Epidermal melanocyte (primary cell): ENCODE measurements at regions not wholly inside any gene's neighbourhood (a gene's known extent, or its start where the extent isn't known, plus 50 kb on each side); places are given as distances from the start of the nearest gene placed in this dataset.
"Not testable (repeated sequence)": the region's sequence is repeated elsewhere in the genome, so short reads cannot be mapped to it uniquely, and the experiment has no call there.

ENCODE experiments used
- DNase-seq: peaks from one replicate; pipeline ENCODE4 v3.0.0; 2011; ENCODE audit warnings: low spot score; ENCODE audit not compliant: insufficient read length

- DNase-seq, result not testable (repeated sequence)
These were observed 85.3 kb upstream of the PLGLB2 start for GRCh38 chr2:87662316-87663290.

DNA sequence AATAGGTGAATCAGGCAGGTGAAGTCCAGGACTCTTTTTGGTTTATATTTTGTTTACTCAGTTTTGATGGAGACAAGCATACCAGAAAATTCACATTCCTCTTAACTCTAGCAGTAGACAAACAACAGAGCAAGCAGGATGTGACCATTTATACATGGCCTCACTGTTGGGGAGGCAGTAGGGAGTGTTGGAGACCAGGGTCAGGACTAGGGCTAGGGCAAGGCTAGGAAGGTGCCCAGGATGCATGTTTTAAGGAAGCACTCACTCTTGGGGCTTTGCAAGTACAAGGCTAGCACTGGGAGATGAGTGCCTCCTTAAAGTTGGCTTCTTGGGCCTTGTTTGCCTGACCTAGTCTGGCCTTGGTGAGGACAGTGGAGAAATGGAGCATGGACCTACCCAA lies 84.5 kb upstream of the PLGLB2 start:
- not testable (repeated sequence) for DNase-seq

- DNase-seq, result not testable (repeated sequence)
These were observed 80.9 kb upstream of the PLGLB2 start for GRCh38 chr2:87667027-87667426.

GRCh38 chr2:87668361-87668760 lies 79.5 kb upstream of the PLGLB2 start:
- not testable (repeated sequence) for DNase-seq

DNA sequence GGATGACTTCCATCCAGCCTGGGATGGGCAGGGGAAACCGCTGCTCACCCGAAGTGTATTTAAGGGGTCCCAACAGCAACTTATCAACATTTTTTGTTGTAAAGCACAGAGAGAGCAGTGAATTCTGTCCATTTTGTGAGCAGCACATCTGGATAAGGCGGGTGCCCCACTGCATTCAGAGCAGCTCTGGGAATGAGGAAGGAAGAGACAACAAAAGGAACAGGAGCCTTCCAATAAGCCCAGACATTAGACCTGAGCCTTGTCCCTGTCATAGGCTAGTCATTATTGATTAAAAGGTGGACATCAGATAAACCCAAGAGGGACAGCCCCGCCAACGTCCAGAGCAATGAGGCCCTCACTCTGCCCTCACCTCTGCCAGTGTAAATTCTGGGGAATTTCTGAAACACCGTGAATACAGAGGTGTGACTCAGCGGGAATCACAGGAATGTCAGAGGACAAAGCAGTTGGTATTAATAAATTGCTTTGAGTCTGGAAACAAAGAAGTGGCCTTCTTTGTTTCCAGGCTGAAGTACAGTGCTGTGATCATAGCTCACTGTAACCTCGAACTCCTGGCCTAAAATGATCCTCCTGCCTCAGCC lies 78.2 kb upstream of the PLGLB2 start:
- DNase-seq, result not testable (repeated sequence)

GRCh38 chr2:87672404-87672803 lies 75.5 kb upstream of the PLGLB2 start:
- not testable (repeated sequence) for DNase-seq

- DNase-seq, result not testable (repeated sequence)
These were observed 73.2 kb upstream of the PLGLB2 start for GRCh38 chr2:87674729-87675128.

- DNase-seq, result not testable (repeated sequence)
These were observed 72.4 kb upstream of the PLGLB2 start for GRCh38 chr2:87675487-87675886.

DNA sequence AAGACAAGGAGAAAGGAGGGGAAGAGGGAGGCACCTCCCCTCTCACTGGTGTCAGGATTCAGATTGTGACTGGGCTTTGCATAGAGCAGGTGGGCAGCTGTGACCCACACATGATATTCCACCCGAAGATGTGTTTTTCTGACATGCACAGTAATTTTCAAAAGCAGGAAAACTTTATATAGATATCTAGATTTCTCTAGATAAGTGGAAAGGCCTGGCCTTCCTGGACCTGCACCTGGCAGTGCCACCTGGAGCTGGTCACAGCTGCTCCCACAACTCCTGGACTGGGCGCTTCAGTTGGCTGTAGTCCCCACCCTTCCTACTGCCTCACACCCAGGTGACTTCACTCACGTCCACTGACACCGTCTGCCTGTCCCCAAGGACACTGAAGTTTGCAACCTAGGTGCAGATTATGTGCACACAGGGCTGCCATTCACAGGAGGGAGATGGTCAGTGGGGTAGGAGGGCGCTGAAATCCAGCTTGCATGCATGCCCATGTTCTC lies 70.4 kb upstream of the PLGLB2 start:
- not testable (repeated sequence) for DNase-seq

DNA sequence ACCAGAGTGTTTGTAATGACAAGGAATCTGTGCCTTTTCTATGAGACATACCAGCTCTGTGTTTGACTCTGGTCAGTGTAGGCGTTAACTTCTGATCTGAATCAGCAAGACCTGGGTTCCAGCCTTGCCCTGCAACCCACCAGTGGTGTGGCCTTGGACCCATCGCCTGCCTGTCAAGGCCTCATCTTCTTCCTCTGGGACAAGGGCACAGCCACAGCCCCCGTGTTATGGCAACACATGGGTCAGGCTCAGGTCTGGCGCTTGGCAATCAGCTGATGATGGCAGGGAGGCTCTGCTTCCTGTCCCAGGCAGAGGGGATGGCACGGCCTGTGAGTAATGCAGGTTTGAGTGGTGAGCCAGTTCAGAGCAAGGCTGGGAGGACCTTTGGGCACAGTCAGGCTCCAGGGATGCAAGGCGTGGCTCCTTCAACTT lies 69.1 kb upstream of the PLGLB2 start:
- DNase-seq, result not testable (repeated sequence)

DNA sequence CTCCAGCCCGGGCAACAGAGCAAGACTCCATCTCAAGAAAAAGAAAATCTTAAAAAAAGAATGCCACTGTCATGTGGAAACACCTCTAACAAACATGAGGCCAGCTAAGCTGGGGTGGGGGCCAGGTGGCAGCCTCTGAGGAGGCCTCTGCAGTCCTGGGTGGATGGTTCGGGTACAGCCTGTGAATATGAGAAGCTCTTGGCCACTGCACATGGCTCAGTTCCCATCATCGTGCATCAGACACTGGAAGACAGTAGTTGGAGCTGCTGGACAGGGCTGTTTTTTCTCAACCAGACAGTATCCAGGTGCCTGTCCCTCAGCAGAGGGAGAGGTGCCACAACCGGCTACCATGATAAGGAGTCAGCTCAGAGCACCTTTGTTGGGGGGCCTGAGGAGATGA lies 67.9 kb upstream of the PLGLB2 start:
- not testable (repeated sequence) for DNase-seq

DNA sequence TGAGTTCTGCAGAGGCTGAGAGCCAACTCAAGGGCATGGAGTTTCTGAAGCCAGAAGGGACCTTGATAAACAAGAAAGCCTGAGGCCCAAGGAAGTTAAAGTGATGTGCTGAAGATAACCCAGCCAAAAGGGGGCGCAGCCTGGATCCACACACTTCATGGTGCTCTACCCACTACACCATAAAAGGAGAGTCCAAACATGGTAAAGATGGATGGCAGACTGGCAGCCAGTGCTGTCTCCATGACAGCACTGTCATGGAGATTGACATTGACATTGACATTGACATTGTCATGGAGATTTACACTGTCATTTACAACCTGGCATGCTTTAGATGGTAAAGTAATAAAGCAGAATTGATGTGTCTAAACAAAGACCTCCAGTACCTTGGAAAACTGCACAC lies 67.2 kb upstream of the PLGLB2 start:
- DNase-seq, result not testable (repeated sequence)

DNA sequence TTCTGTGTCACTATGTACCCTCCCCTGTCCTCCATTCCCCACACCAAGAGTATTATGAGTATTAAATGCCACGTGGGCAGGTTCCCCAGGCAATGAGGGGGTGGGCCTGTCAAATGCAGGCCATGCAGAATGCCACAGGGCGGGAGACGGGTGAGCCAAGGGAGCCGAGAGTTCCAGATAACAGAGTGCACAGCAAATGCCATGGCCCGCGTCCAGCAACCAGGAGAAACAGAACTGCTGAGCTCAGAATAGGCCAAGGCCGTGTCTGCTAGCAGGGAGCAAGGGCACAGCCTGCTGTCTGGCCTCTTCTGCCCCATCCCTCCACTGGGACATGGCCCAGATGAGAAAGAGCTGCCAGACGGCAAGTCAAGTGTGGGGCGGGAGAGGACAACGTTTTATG lies 64.4 kb upstream of the PLGLB2 start:
- not testable (repeated sequence) for DNase-seq

GRCh38 chr2:87683961-87684360 lies 63.9 kb upstream of the PLGLB2 start:
- not testable (repeated sequence) for DNase-seq

- peak; percentile 4 for DNase-seq
These were observed 62.3 kb upstream of the PLGLB2 start for GRCh38 chr2:87685558-87685957.

DNA sequence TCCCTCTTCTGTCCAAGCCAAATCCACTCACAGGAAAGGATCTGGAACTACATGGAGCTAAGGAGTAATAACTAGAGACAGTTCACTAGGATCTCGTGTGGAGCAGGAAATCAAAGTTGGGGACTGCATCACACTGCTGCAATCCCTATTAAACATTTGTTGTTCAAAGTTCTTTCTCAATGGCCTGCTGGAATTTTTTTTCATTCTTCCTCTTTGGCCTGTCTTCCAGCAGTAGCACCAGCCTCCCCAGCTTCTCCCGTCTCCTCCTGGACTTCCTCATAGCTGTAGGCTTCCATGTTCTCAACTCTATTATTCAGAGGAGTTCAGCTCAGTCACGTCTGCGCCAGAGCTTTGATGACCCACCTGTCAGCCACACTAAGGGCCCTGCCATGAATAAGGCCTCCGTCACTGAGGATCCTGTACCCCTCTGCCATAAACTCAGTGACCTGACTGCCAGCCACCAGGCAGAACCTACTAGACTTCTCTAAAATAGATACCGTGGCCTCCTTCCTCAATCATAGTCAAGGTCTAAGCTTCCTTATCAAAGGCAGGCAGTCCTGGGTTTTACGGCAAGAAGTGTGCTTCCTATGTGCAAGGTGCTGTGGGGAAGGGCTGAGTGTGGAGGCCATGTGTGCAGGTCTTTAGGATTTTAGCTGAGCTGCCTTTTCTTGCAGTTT lies 60.9 kb upstream of the PLGLB2 start:
- not testable (repeated sequence) for DNase-seq

DNA sequence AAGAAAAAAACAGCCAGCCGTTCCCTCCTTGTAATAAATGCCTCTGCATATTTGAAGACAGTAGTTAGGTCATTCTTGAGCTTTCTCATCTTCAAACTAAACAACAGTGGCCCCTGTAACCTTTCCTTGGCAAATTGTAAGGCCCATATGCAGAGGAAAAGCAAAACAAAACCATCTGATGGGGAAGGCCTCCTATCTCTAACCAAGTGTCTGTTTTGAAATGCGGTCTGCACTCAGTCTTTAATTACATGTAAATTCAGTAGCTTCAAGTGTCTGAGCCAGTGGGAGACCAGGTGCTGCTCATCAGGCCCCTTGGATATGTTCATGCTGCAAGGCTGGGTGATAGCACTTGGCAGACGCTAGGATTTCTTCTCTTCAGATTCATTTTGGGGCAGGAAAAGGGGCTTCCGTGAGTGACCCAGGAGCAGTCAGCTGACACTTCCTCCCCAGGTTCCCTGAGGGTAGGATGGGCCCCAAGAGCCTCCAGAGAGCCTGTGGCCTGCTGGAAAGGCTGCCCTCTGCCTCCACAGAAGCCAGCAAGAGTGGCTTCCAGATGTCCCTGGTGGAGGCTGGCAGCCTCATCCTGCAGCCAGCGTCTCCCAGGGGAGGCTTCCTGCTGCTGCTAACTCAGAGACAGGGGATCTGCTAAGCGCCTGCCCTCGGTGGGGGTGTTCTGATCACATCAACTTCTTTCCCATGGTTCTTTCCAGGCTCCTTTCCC lies 60.2 kb upstream of the PLGLB2 start:
- not testable (repeated sequence) for DNase-seq

GRCh38 chr2:87691899-87692592 lies 55.8 kb upstream of the PLGLB2 start:
- DNase-seq, result not testable (repeated sequence)

DNA sequence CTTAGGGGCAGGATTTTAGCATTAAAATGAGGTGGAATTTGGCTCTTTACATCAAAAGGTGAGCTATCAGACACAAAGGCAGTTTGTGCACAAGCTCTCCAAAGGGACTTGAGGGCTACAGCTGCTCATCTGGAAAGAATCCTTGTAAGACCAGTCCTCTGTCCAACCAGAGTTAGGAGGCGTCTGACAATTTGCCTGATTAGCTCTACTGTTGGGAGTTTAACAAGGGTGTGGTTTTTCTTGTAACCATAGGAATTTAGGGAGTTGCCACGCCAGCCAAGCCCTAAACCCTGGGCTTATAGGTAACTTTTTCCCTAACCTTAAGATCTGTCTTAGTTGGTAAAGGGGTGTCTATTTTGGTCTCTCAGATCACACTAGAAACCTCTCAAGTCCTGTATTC lies 55.0 kb upstream of the PLGLB2 start:
- DNase-seq, result not testable (repeated sequence)

- DNase-seq, result not testable (repeated sequence)
These were observed 54.0 kb upstream of the PLGLB2 start for GRCh38 chr2:87693882-87694281.
